ENCODE measurements at regions not wholly inside any gene's neighbourhood (a gene's known extent, or its start where the extent isn't known, plus 50 kb on each side); places are given as distances from the start of the nearest gene placed in this dataset.
"Not testable (repeated sequence)": the region's sequence is repeated elsewhere in the genome, so short reads cannot be mapped to it uniquely, and the experiment has no call there.

- no peak for DNase-seq (ENCODE audit: low spot score)
Observed at GRCh38 chr1:82371844-82372498, 571.2 kb downstream of the ADGRL2 start.

- DNase-seq (ENCODE audit: low spot score) = no peak
Observed at GRCh38 chr1:82367456-82367855, 566.7 kb downstream of the ADGRL2 start.

- no peak for DNase-seq (ENCODE audit: low spot score)
Observed at GRCh38 chr1:82366689-82367088, 566.0 kb downstream of the ADGRL2 start.

GRCh38 chr1:82359541-82359940 is 558.8 kb downstream of the ADGRL2 start:
- not testable (repeated sequence) for DNase-seq (ENCODE audit: low spot score)

GRCh38 chr1:82358706-82359105 is 558.0 kb downstream of the ADGRL2 start:
- DNase-seq (ENCODE audit: low spot score) = not testable (repeated sequence)

GRCh38 chr1:82354546-82354945 is 553.8 kb downstream of the ADGRL2 start:
- DNase-seq (ENCODE audit: low spot score) = not testable (repeated sequence)

GRCh38 chr1:82348487-82348886 is 547.8 kb downstream of the ADGRL2 start:
- no peak for DNase-seq (ENCODE audit: low spot score)

- no peak for DNase-seq (ENCODE audit: low spot score)
Observed at GRCh38 chr1:82346141-82346540, 545.4 kb downstream of the ADGRL2 start.

GRCh38 chr1:82343381-82343780 is 542.6 kb downstream of the ADGRL2 start:
- DNase-seq (ENCODE audit: low spot score) = no peak

GRCh38 chr1:82337635-82338034 is 536.9 kb downstream of the ADGRL2 start:
- no peak for DNase-seq (ENCODE audit: low spot score)

- no peak for DNase-seq (ENCODE audit: low spot score)
Observed at GRCh38 chr1:82330330-82330729, 529.6 kb downstream of the ADGRL2 start.

- no peak for DNase-seq (ENCODE audit: low spot score)
Observed at GRCh38 chr1:82329226-82329625, 528.5 kb downstream of the ADGRL2 start.

- no peak for DNase-seq (ENCODE audit: low spot score)
Observed at GRCh38 chr1:82323144-82323841, 522.6 kb downstream of the ADGRL2 start.

- DNase-seq (ENCODE audit: low spot score) = no peak
Observed at GRCh38 chr1:82321794-82322193, 521.1 kb downstream of the ADGRL2 start.

GRCh38 chr1:82319546-82319945 is 518.8 kb downstream of the ADGRL2 start:
- DNase-seq (ENCODE audit: low spot score) = no peak

GRCh38 chr1:82318921-82319320 is 518.2 kb downstream of the ADGRL2 start:
- DNase-seq (ENCODE audit: low spot score) = no peak

- no peak for DNase-seq (ENCODE audit: low spot score)
Observed at GRCh38 chr1:82318265-82318664, 517.5 kb downstream of the ADGRL2 start.

GRCh38 chr1:82317671-82318070 is 516.9 kb downstream of the ADGRL2 start:
- DNase-seq (ENCODE audit: low spot score) = no peak

- no peak for DNase-seq (ENCODE audit: low spot score)
Observed at GRCh38 chr1:82299656-82300055, 498.9 kb downstream of the ADGRL2 start.

- DNase-seq (ENCODE audit: low spot score) = no peak
Observed at GRCh38 chr1:82299056-82299455, 498.3 kb downstream of the ADGRL2 start.

GRCh38 chr1:82297139-82297896 is 496.6 kb downstream of the ADGRL2 start:
- no peak for DNase-seq (ENCODE audit: low spot score)

GRCh38 chr1:82287556-82287955 is 486.8 kb downstream of the ADGRL2 start:
- DNase-seq (ENCODE audit: low spot score) = no peak

- no peak for DNase-seq (ENCODE audit: low spot score)
Observed at GRCh38 chr1:82284213-82284612, 483.5 kb downstream of the ADGRL2 start.

All from SW480 (cell line).